SU-DHL-6 (cell line): ENCODE measurements at regions not wholly inside any gene's neighbourhood (a gene's known extent, or its start where the extent isn't known, plus 50 kb on each side); places are given as distances from the start of the nearest gene placed in this dataset.

ENCODE experiments used
- CTCF ChIP-seq: fragments of 200-600 bp; sonication (generic); IDR thresholded peaks from one replicate; pipeline ENCODE4 v1.5.1; 2017; ENCODE audit warnings: antibody characterized with exemption, mild to moderate bottlenecking, low read length, moderate library complexity; ENCODE audit not compliant: insufficient read depth, poor library complexity, severe bottlenecking
- EZH2phosphoT487 ChIP-seq: fragments of 200-600 bp; sonication (generic), shearing (Covaris generic); conservative IDR thresholded peaks from 2 replicates; pipeline ENCODE4 v1.6.1; 2018; ENCODE audit warnings: mild to moderate bottlenecking, antibody characterized with exemption, low read length, moderate library complexity, mixed read lengths

DNA sequence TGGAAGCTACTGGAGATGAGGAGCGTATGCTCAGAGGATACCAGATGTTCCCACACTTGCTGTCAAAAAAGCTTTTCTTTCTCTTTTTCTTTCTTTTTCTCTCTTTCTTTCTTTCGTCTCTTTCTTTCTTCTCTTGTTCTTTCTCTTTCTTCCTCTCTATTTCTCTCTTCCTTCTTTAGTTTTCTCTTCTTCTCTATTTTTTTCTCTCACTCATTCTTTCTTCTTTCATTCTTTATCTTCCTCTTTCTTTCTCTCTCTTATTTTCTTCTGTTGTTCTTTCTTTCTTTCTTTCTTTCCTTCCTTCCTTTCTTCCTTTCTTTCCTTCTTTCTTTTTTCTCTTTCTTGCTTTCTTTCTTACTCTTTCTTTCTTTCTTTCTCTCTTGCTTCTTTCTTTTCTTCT lies 457.6 kb downstream of the CMPK2 start:
- TF ChIP-seq CTCF (no peak), EZH2phosphoT487 (no peak)
